ENCODE measurements at regions not wholly inside any gene's neighbourhood (a gene's known extent, or its start where the extent isn't known, plus 50 kb on each side); places are given as distances from the start of the nearest gene placed in this dataset.

DNA sequence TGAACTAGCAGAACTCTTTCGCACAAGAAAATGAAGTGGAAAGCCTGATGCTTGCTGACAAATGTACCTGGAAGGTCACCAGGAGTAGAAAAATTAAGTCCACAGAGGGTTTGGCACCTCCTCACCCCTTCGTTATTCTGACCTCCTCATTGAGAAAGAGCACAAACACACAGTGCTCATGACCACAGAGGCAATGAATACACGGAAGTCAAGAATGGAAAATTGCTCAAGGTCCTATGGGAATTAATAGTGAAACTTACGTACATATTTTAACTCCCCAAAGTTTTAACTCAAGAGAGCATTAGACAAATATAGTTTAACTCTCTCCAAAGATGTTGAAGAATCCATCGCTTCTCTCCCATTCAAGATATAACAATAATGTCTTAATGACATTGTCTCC, 83.6 kb upstream of the CAMK2D start:
- TF ChIP-seq, protein P1, sequence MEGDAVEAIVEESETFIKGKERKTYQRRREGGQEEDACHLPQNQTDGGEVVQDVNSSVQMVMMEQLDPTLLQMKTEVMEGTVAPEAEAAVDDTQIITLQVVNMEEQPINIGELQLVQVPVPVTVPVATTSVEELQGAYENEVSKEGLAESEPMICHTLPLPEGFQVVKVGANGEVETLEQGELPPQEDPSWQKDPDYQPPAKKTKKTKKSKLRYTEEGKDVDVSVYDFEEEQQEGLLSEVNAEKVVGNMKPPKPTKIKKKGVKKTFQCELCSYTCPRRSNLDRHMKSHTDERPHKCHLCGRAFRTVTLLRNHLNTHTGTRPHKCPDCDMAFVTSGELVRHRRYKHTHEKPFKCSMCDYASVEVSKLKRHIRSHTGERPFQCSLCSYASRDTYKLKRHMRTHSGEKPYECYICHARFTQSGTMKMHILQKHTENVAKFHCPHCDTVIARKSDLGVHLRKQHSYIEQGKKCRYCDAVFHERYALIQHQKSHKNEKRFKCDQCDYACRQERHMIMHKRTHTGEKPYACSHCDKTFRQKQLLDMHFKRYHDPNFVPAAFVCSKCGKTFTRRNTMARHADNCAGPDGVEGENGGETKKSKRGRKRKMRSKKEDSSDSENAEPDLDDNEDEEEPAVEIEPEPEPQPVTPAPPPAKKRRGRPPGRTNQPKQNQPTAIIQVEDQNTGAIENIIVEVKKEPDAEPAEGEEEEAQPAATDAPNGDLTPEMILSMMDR (conservative IDR thresholded peaks at IDR 0.05; ENCODE audit: low read depth, low read length): no peak
- no peak for TF ChIP-seq EZH2 (IDR thresholded peaks at IDR 0.05; ENCODE audit: low read length, unreplicated experiment)
- TF ChIP-seq EZH2phosphoT487 (IDR thresholded peaks at IDR 0.05; ENCODE audit: borderline replicate concordance, low read length): no peak

Measured in PC-3 (cell line).